Transverse colon (tissue), 4 donors: ENCODE measurements at regions not wholly inside any gene's neighbourhood (a gene's known extent, or its start where the extent isn't known, plus 50 kb on each side); places are given as distances from the start of the nearest gene placed in this dataset.

Experiments
- CTCF ChIP-seq, 5 experiments: fragments of 200-600 bp in 3 of 5; fragments of 450-650 bp in 2 of 5; sonication (generic) in 3 of 5; IDR thresholded peaks; 1 replicate in 2 of 5; 2 replicates in 3 of 5; pipeline ENCODE4 v1.5.1; 2016 to 2017; ENCODE audit warnings: antibody characterized with exemption in 5 of 5, inconsistent platforms in 3 of 5, mild to moderate bottlenecking in 2 of 5, moderate library complexity in 1 of 5
- EP300 ChIP-seq: sonication (generic); formaldehyde crosslinking; IDR thresholded peaks from one replicate; pipeline ENCODE4 v1.6.1; 2017; ENCODE audit warnings: antibody characterized with exemption, low read depth
- POLR2A ChIP-seq: fragments of 450-650 bp; IDR thresholded peaks from one replicate; pipeline ENCODE4 v1.6.1; 2016; ENCODE audit warnings: antibody characterized with exemption, mild to moderate bottlenecking, moderate library complexity
- POLR2AphosphoS5 ChIP-seq, 3 donors: sonication (generic); formaldehyde crosslinking; IDR thresholded peaks; one replicate each; pipeline ENCODE4 v1.6.1; 2016; ENCODE audit warnings: antibody characterized with exemption in 3 of 3

- TF ChIP-seq CTCF (IDR thresholded peaks at IDR 0.05) = no peak
- TF ChIP-seq POLR2A = no peak
- TF ChIP-seq EP300 = no peak
- TF ChIP-seq POLR2AphosphoS5 (IDR thresholded peaks at IDR 0.05) = no peak
Measured at GRCh38 chr4:111636961-111637585, 508.2 kb upstream of the FAM241A start.
